C4-2B (cell line): ENCODE measurements at regions not wholly inside any gene's neighbourhood (a gene's known extent, or its start where the extent isn't known, plus 50 kb on each side); places are given as distances from the start of the nearest gene placed in this dataset.

Experiments
- H3K27ac ChIP-seq: fragments of 450-650 bp; 2 replicates; pipeline ENCODE4 v1.5.1; 2017
- CTCF ChIP-seq: fragments of 450-650 bp; conservative IDR thresholded peaks from 2 replicates; pipeline ENCODE4 v1.5.1; 2017; ENCODE audit warnings: mild to moderate bottlenecking
- ZFX ChIP-seq: fragments of 450-650 bp; IDR thresholded peaks from 2 replicates; pipeline ENCODE4 v1.6.1; 2017

GRCh38 chr5:163773226-163773625 lies 267.8 kb downstream of the MAT2B start:
- TF ChIP-seq CTCF, result no peak
- TF ChIP-seq ZFX, result no peak
- H3K27ac ChIP-seq, result no peak overlapping the region

GRCh38 chr5:163789870-163790269 lies 284.5 kb downstream of the MAT2B start:
- no peak overlapping the region for H3K27ac ChIP-seq
- TF ChIP-seq CTCF, result no peak
- TF ChIP-seq ZFX, result no peak

- TF ChIP-seq CTCF, result no peak
- no peak for TF ChIP-seq ZFX
- no peak overlapping the region for H3K27ac ChIP-seq
Observed at GRCh38 chr5:163790497-163790896, 285.1 kb downstream of the MAT2B start.

- TF ChIP-seq ZFX (no peak), CTCF (no peak)
- no peak overlapping the region for H3K27ac ChIP-seq
Observed at GRCh38 chr5:163794993-163795392, 289.6 kb downstream of the MAT2B start.

- H3K27ac ChIP-seq, result no peak overlapping the region
- TF ChIP-seq CTCF, result no peak
- no peak for TF ChIP-seq ZFX
Observed at GRCh38 chr5:163807781-163808180, 302.4 kb downstream of the MAT2B start.

GRCh38 chr5:163809473-163809872 lies 304.1 kb downstream of the MAT2B start:
- no peak overlapping the region for H3K27ac ChIP-seq
- TF ChIP-seq CTCF (no peak; the same call in none of the 2 replicates), ZFX (no peak)

GRCh38 chr5:163813900-163814299 lies 308.5 kb downstream of the MAT2B start:
- TF ChIP-seq ZFX (no peak), CTCF (no peak)
- H3K27ac ChIP-seq, result no peak overlapping the region
